Spleen (tissue), 11 donors: ENCODE measurements at regions not wholly inside any gene's neighbourhood (a gene's known extent, or its start where the extent isn't known, plus 50 kb on each side); places are given as distances from the start of the nearest gene placed in this dataset.

Source experiments
- DNase-seq: peaks from one replicate; pipeline ENCODE4 v3.0.0-alpha.2; 2020
- H3K27ac ChIP-seq, 8 donors: fragments of 200-600 bp; sonication (generic) in 7 of 8; 1 replicate in 4 of 8; 2 replicates in 4 of 8; pipeline versions ENCODE4 v1.5.0 to v1.8.0; 2016 to 2021; ENCODE audit warnings: inconsistent platforms in 4 of 8, mild to moderate bottlenecking in 4 of 8, moderate library complexity in 1 of 8
- H3K27me3 ChIP-seq, 7 donors: fragments of 200-600 bp; sonication (generic) in 6 of 7; replicated peaks in 1 of 7; 1 replicate in 4 of 7; 2 replicates in 3 of 7; pipeline versions ENCODE4 v1.5.0 to v1.8.0; 2016 to 2021; ENCODE audit warnings: inconsistent platforms in 3 of 7, mild to moderate bottlenecking in 1 of 7
- H3K36me3 ChIP-seq, 6 donors: fragments of 200-600 bp; sonication (generic) in 5 of 6; 1 replicate in 4 of 6; 2 replicates in 2 of 6; pipeline versions ENCODE4 v1.5.0 to v1.8.0; 2016 to 2021; ENCODE audit warnings: inconsistent platforms in 2 of 6
- H3K4me1 ChIP-seq, 6 donors: fragments of 200-600 bp; sonication (generic) in 5 of 6; 1 replicate in 3 of 6; 2 replicates in 3 of 6; pipeline versions ENCODE4 v1.5.0 to v1.8.0; 2016 to 2021; ENCODE audit warnings: inconsistent platforms in 3 of 6
- H3K4me3 ChIP-seq, 8 donors: fragments of 200-600 bp; sonication (generic) in 7 of 8; 1 replicate in 4 of 8; 2 replicates in 4 of 8; pipeline versions ENCODE4 v1.5.0 to v1.8.0; 2016 to 2021; ENCODE audit warnings: inconsistent platforms in 4 of 8, mild to moderate bottlenecking in 4 of 8, moderate library complexity in 2 of 8
- H3K9me3 ChIP-seq, 8 donors: fragments of 200-600 bp; sonication (generic) in 7 of 8; 1 replicate in 4 of 8; 2 replicates in 4 of 8; pipeline versions ENCODE4 v1.5.0 to v1.8.0; 2016 to 2021; ENCODE audit warnings: inconsistent platforms in 4 of 8
- CTCF ChIP-seq, 11 experiments: fragments of 200-600 bp in 7 of 11; fragments of 450-650 bp in 4 of 11; sonication (generic) in 4 of 11; IDR thresholded peaks in 8 of 11; conservative IDR thresholded peaks in 3 of 11; 1 replicate in 7 of 11; 2 replicates in 4 of 11; pipeline versions ENCODE4 v1.4.0 to v1.8.0; 2016 to 2021; ENCODE audit warnings: antibody characterized with exemption in 11 of 11, inconsistent platforms in 4 of 11, mild to moderate bottlenecking in 1 of 11
- POLR2A ChIP-seq, 3 donors: fragments of 450-650 bp; IDR thresholded peaks; one replicate each; pipeline ENCODE4 v1.5.1; 2017; ENCODE audit warnings: antibody characterized with exemption in 3 of 3, mild to moderate bottlenecking in 1 of 3
- POLR2AphosphoS5 ChIP-seq, 3 donors: sonication (generic); formaldehyde crosslinking; IDR thresholded peaks; one replicate each; pipeline ENCODE4 v1.5.1; 2017; ENCODE audit warnings: antibody characterized with exemption in 3 of 3
- WGBS, 5 donors: extraction: QIAGEN DNeasy Blood & Tissue Kit in 3 of 5; methylation state at CpG; one replicate each; pipeline versions ENCODE4 v1.1.5 to v1.1.7; 2013 to 2018; 5-methylcytosine and 5-hydroxymethylcytosine counted together
- intact Hi-C: fragments of 100-400 bp; cut with DNase I; formaldehyde crosslinking; loops from one replicate; pipeline ENCODE4 v1.15.0; 2023; ENCODE audit warnings: low total_unique reads
- small RNA-seq, 4 donors: library from RNA; depleted of rRNA; stranded (forward); fragments of <200 nt; gene quantifications; one replicate each; pipeline ENCODE3, GENCODE V24; 2016
- donor health status: healthy with polysubstance abuse.
- donor health status: DM: no; HTN: no; CAD: no; lungs with moderate emphysema.
- donor health status: DM: no; HTN: no; CAD: no.
- donor health status: Bipolar disorder and iron deficiency.
- donor health status: healthy.
- donor health status: DM: no; HTN: no; CAD: no.
- donor health status: DM: yes; HTN: yes; CAD: no.

DNA sequence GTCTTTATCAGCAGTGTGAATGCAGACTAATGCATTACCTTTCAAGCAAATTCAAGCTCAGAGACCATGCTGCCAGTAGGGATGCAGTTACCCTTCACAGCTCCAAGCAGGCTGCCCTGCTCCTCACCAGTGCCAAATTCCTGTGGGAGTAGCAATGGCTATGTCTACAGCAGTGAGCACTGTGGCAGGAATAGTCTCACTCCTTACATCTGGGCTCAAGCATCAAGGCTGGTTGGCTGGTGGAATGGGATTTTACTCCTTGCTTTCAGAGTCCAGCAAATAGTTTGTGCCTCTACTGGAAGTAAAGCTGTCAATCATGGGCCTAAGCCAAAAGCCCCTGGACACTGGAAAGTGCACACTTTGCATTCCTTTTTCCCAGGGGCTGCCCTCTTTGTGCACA, 1030.8 kb downstream of the SH3BGRL start:
- H3K27me3 ChIP-seq, result no peaks in the 10 kb centered on the region
- TF ChIP-seq POLR2AphosphoS5 (IDR thresholded peaks at IDR 0.05) (no peak), CTCF (IDR thresholded peaks at IDR 0.05 in 8 of 11, conservative IDR thresholded peaks at IDR 0.05 in 3 of 11) (no peak)
- no peaks in the 10 kb centered on the region for H3K36me3 ChIP-seq

GRCh38 chrX:82237328-82237727, 1035.4 kb downstream of the SH3BGRL start:
- DNase-seq, result no peak
- 76 to 85% (median 77%) methylated on average over 1 of the region's 1 CpG for WGBS, 5 donors
- H3K27ac ChIP-seq, result no peak overlapping the region
- H3K4me3 ChIP-seq, result no peak overlapping the region
- no peaks in the 10 kb centered on the region for H3K36me3 ChIP-seq
- peaks cover 4 to 37% (median 30%) of the 10 kb centered on the region in 8 donors for H3K9me3 ChIP-seq
- intact Hi-C loops, result no loop called here
- H3K4me1 ChIP-seq, result no peaks in the 10 kb centered on the region
- H3K27me3 ChIP-seq, result no peaks in the 10 kb centered on the region
- TF ChIP-seq POLR2A (IDR thresholded peaks at IDR 0.05), result no peak
- no peak for TF ChIP-seq CTCF (IDR thresholded peaks at IDR 0.05 in 8 of 11, conservative IDR thresholded peaks at IDR 0.05 in 3 of 11)
- no peak for TF ChIP-seq POLR2AphosphoS5 (IDR thresholded peaks at IDR 0.05)

More for the DNA sequence above, 1030.8 kb downstream of the SH3BGRL start:
- Histone ChIP-seq H3K4me1 (no peaks in the 10 kb centered on the region), H3K27ac (no peak overlapping the region), H3K4me3 (no peak overlapping the region), H3K9me3 (peaks cover 4 to 29% (median 15%) of the 10 kb centered on the region in 8 donors)
- no peak for DNase-seq
- intact Hi-C loops, result no loop called here

Small RNAs in the stretch of these regions (small RNA-seq; reads per million reads assigned to genes)
- 0 reads per million in 4 donors for gene RNU6-974P
